Nephron (organoid): ENCODE measurements at regions not wholly inside any gene's neighbourhood (a gene's known extent, or its start where the extent isn't known, plus 50 kb on each side); places are given as distances from the start of the nearest gene placed in this dataset.

Experiments
- H3K27ac Mint-ChIP-seq, 3 experiments: 2 replicates each; pipeline ENCODE4 v1.8.0; 2020; ENCODE audit warnings: mixed read lengths in 3 of 3, mild to moderate bottlenecking in 2 of 3, moderate library complexity in 1 of 3
- H3K27me3 Mint-ChIP-seq: 2 replicates; pipeline ENCODE4 v1.8.0; 2021; ENCODE audit warnings: low read depth, mild to moderate bottlenecking, moderate library complexity, mixed read lengths
- H3K36me3 Mint-ChIP-seq: 2 replicates; pipeline ENCODE4 v1.8.0; 2020; ENCODE audit warnings: low read depth, mixed read lengths
- H3K4me1 Mint-ChIP-seq: 2 replicates; pipeline ENCODE4 v1.8.0; 2020; ENCODE audit warnings: mixed read lengths
- H3K4me3 Mint-ChIP-seq, 3 experiments: 2 replicates each; pipeline ENCODE4 v1.8.0; 2020; ENCODE audit warnings: mild to moderate bottlenecking in 3 of 3, mixed read lengths in 3 of 3, moderate library complexity in 2 of 3
- H3K9me3 Mint-ChIP-seq: 2 replicates; pipeline ENCODE4 v1.8.0; 2020; ENCODE audit warnings: mixed read lengths
- CTCF ChIP-seq, 3 experiments: fragments of 200-600 bp; sonication (generic); IDR thresholded peaks; one replicate each; pipeline ENCODE4 v1.5.0; 2021; ENCODE audit warnings: antibody characterized with exemption in 3 of 3; ENCODE audit not compliant: unreplicated experiment in 3 of 3

- H3K27me3 Mint-ChIP-seq: peaks cover 52% of the 10 kb centered on the region
- no peaks in the 10 kb centered on the region for H3K36me3 Mint-ChIP-seq
- TF ChIP-seq CTCF (IDR thresholded peaks at IDR 0.05; ENCODE audit: unreplicated experiment in 3 of 3): no peak
- no peak overlapping the region for H3K4me3 Mint-ChIP-seq
- no peaks in the 10 kb centered on the region for H3K9me3 Mint-ChIP-seq
- H3K27ac Mint-ChIP-seq: no peak overlapping the region
- peaks cover 8% of the 10 kb centered on the region for H3K4me1 Mint-ChIP-seq
Observed at GRCh38 chr5:175778951-175779503, 92.4 kb upstream of the CPLX2 start.

GRCh38 chr5:175783739-175784138 lies 87.6 kb upstream of the CPLX2 start:
- Mint-ChIP-seq H3K9me3 (no peaks in the 10 kb centered on the region), H3K4me3 (no peak overlapping the region), H3K27me3 (peaks cover 32% of the 10 kb centered on the region), H3K27ac (no peak overlapping the region), H3K4me1 (peaks cover 8% of the 10 kb centered on the region), H3K36me3 (no peaks in the 10 kb centered on the region)
- no peak for TF ChIP-seq CTCF (IDR thresholded peaks at IDR 0.05; ENCODE audit: unreplicated experiment in 3 of 3)

GRCh38 chr5:175784230-175784629 lies 87.1 kb upstream of the CPLX2 start:
- Mint-ChIP-seq H3K4me1 (peaks cover 4% of the 10 kb centered on the region), H3K9me3 (no peaks in the 10 kb centered on the region), H3K27me3 (peaks cover 28% of the 10 kb centered on the region), H3K4me3 (no peak overlapping the region), H3K36me3 (no peaks in the 10 kb centered on the region), H3K27ac (no peak overlapping the region)
- TF ChIP-seq CTCF (IDR thresholded peaks at IDR 0.05; ENCODE audit: unreplicated experiment in 3 of 3): no peak

- Mint-ChIP-seq H3K4me3 (no peak overlapping the region), H3K36me3 (no peaks in the 10 kb centered on the region), H3K27me3 (peaks cover 18% of the 10 kb centered on the region), H3K27ac (no peak overlapping the region), H3K9me3 (no peaks in the 10 kb centered on the region), H3K4me1 (no peaks in the 10 kb centered on the region)
- no peak for TF ChIP-seq CTCF (IDR thresholded peaks at IDR 0.05; ENCODE audit: unreplicated experiment in 3 of 3)
Observed at GRCh38 chr5:175785681-175786080, 85.7 kb upstream of the CPLX2 start.

- no peak overlapping the region for H3K27ac Mint-ChIP-seq
- no peaks in the 10 kb centered on the region for H3K36me3 Mint-ChIP-seq
- TF ChIP-seq CTCF (IDR thresholded peaks at IDR 0.05; ENCODE audit: unreplicated experiment in 3 of 3): no peak
- H3K27me3 Mint-ChIP-seq: peaks cover 15% of the 10 kb centered on the region
- no peaks in the 10 kb centered on the region for H3K4me1 Mint-ChIP-seq
- no peaks in the 10 kb centered on the region for H3K9me3 Mint-ChIP-seq
- H3K4me3 Mint-ChIP-seq: no peak overlapping the region
Observed at GRCh38 chr5:175788155-175788787, 83.1 kb upstream of the CPLX2 start.

- Mint-ChIP-seq H3K9me3 (no peaks in the 10 kb centered on the region), H3K27ac (no peak overlapping the region), H3K4me3 (no peak overlapping the region), H3K4me1 (no peaks in the 10 kb centered on the region), H3K36me3 (no peaks in the 10 kb centered on the region), H3K27me3 (peaks cover 22% of the 10 kb centered on the region)
- TF ChIP-seq CTCF (IDR thresholded peaks at IDR 0.05; ENCODE audit: unreplicated experiment in 3 of 3): no peak
Observed at GRCh38 chr5:175789670-175790069, 81.7 kb upstream of the CPLX2 start.
